SK-MEL-5 (cell line): ENCODE measurements at regions not wholly inside any gene's neighbourhood (a gene's known extent, or its start where the extent isn't known, plus 50 kb on each side); places are given as distances from the start of the nearest gene placed in this dataset.
"Not testable (repeated sequence)": the region's sequence is repeated elsewhere in the genome, so short reads cannot be mapped to it uniquely, and the experiment has no call there.

ENCODE experiments used
- DNase-seq: peaks from one replicate; pipeline ENCODE4 v3.0.0-alpha.2; 2016; ENCODE audit warnings: low read depth, low spot score
- in situ Hi-C: cut with HindIII; loops from 2 replicates; pipeline ENCODE4 v1.10.0; 2016; ENCODE audit warnings: low sequenced_read_pairs, high pct_unique_total_duplicates, low pct_unique_long_range_greater_than_20kb

DNA sequence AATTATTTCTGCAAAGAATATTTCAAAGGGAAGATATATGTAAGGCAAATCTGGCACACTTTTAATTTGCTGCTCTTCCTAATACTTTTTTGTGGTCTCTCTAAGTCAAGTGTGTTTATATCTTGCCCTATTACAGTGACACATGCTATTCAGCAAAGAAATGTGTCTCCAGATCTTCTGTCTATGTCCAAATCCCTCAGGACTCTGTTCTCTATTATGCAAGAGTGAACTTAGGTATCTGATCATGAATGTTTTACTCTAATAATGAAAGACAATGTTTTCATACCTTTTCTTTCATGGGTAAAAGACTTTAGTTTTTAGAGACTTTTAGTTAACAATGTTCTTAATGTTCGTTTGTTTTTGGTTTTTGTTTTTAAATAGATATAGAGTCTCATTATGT is 255.4 kb upstream of the DAB2 start:
- in situ Hi-C loops = no loop called here
- DNase-seq = no peak

DNA sequence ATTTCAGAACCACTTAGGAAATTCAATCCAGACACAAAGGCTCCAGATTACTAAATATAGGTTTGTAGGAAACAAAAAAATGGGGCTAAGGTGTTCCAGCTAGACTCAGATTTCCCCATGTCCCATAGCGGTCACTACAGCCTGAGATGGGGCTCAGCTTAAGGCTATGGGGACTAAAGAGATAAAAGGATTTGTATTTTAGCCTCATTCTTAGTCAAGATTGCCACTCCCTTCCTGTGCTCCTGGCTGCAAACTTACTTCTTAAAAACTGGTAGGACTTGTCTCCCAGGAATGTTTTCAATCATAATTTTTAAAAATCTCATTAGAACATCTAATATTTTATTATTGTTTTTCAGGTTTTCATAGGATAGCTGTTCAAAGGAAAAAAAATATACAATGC is 253.8 kb upstream of the DAB2 start:
- no peak for DNase-seq
- in situ Hi-C loops = no loop called here

DNA sequence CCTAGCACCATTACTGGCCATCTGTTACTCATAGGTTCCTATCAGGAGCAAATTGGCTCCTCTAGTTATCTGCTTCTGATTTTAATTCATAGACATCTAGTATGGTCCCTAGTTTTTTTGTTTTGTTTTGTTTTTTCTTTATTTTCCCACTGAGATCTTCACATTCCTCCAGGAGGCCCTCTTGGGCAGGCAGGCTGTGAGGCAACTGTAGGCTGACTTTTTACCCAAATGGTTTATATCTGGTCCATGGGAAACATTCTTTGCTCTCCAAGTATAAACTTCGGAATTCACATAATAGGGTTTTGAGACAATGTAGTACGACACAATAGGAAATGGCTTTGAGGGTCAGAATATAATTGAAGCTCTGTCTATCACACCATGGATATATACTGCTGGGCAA is 250.9 kb upstream of the DAB2 start:
- in situ Hi-C loops = no loop called here
- no peak for DNase-seq

DNA sequence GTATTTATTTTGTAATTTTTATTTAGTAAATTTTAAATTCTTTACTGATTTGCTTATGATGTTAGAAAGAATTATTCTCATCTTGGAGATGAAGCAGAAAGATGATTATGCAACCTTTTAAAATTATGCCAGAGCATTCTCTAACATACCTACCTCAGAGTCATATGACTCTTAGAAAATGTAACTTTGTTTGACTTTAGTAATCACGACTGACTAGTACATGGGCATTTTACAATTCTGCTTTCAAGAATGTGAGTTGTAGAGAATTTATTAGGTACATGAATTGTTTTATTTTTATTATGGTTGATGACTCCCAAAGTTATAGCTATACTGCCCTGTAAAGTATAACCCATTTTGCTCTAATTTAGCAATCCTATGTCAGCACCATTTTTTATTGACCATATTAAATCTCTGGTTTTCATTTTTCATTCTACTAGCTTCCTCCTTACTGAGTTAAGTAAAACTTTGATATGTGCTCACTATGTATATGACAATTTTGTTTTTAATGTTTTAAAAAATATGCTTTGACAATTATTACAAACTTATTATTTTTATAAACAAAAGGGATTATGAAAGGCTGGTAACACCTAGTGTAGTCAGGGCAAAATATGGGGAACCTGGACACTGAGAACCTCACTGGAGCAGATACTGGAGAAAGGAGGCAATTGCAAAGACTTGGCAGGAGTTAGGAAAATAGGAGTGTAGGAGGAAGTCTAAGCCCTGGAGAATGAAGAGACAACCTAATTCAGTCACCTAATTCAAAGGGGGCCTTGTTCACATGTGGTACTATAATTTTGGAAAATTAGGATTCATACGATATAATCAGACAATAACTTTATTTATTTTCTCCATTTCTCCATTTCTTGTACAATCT is 249.7 kb upstream of the DAB2 start:
- in situ Hi-C loops = no loop called here
- DNase-seq = no peak

DNA sequence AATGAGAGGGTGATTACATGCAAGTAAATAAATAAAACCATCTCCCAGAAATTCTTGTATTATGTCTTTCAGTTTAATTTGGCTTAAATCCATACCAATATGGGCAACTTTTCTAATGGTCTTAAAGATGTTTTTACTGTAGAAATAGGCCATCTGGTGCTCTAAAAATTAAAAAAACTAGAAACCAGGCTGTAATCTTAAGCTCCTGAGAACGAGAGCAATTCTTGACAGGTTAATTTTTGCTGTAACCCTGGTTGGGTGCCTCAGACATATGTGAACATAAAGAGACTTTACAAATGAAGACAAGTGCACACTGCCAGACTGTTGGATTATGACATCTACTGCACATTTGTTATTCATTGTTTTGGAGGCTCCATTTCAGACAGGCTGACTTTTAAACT is 246.8 kb upstream of the DAB2 start:
- in situ Hi-C loops = no loop called here
- DNase-seq = no peak

DNA sequence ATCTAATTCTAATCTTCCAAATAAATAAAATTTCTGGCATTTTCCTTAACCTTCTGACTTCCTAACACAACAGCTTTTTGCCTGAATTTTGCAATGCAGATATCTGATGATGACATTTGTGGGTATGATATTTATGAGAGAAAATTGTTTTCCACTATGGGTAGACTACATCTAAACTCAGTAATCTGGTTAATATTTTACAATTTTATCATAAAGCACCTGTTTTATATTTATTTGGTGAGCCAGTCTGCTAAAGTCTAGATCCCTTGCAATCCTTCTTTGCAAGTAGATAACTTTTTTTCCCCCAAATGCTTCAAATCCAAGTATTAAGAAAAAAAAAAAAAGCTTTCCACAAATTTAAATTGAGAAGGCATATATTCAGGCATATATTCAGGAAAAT is 246.2 kb upstream of the DAB2 start:
- in situ Hi-C loops = no loop called here

DNA sequence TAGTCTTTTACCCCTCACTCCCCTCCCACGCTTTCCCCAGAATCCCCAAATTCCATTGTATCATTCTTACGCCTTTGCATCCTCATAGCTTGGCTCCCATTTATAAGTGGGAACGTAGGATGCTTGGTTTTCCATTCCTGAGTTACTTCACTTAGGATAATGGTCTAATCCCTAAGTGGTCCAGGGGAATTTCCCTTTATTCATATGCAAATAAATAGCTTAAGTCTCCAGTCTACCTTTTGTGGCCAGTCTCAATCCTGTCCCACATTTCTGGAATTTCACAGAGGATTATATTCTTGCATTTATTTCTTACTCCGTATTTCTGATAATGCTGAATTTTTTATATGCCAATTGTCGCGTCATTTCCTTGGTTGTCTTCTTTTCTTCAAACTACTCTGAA is 245.6 kb upstream of the DAB2 start:
- in situ Hi-C loops = no loop called here
- DNase-seq = no peak

More for the DNA sequence above, 246.2 kb upstream of the DAB2 start:
- no peak for DNase-seq

DNA sequence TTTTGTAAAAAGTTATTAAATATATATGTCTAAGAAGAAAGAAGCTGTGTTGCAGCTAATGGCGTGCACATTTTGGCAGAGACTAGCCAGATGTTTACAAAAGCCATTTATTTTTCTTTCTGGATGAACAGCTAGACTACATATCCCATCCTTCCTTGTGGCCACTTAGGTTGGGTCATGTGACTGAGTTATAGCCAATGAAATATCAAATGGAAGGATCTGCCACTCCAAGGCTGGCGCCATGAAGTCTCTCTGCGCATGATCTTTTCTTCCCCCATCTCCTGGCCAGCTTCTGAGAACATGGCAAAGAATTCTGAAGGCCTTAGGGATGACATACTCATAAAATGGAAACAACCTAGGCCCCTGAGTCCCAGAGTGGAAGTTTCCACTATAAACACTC is 244.2 kb upstream of the DAB2 start:
- DNase-seq = no peak
- in situ Hi-C loops = no loop called here

DNA sequence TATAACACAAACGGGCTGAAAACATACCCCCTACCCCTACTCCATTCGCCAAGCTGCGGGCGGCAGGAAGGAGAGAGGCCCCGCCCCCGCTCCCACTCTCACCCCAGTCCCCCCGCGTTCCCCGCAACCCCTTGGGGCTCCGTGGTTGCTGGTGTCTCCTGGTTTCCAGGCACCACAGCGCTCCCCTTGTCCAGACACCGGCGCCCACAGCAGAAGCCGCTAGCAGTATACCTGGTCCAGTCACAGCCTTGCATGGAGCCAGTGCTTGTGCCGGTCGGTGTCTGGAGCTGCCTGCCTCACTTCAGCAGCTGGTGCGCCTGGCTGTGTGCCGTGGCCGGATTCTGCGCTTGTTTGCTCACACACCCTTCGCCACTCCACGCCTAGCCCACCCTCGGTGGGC is 240.5 kb upstream of the DAB2 start:
- no peak for DNase-seq
- in situ Hi-C loops = no loop called here

DNA sequence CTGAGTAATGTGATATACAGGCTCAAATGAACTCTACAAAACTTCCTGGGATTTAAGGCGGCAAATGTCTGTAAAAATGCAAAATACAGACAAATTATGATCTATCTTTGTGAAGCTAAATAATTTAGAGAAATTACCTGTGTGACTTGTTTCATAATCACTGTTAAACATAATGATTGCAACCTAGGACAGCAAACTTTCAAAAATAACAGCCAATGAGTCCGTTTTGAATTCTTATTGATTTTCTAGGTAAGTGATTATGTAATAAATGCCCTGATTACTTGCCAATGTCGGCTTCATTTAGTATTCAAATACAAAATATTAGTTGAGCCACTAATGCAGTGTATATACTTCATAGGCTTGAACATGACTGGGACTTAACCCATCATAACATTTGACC is 238.2 kb upstream of the DAB2 start:
- in situ Hi-C loops = no loop called here
- no peak for DNase-seq

DNA sequence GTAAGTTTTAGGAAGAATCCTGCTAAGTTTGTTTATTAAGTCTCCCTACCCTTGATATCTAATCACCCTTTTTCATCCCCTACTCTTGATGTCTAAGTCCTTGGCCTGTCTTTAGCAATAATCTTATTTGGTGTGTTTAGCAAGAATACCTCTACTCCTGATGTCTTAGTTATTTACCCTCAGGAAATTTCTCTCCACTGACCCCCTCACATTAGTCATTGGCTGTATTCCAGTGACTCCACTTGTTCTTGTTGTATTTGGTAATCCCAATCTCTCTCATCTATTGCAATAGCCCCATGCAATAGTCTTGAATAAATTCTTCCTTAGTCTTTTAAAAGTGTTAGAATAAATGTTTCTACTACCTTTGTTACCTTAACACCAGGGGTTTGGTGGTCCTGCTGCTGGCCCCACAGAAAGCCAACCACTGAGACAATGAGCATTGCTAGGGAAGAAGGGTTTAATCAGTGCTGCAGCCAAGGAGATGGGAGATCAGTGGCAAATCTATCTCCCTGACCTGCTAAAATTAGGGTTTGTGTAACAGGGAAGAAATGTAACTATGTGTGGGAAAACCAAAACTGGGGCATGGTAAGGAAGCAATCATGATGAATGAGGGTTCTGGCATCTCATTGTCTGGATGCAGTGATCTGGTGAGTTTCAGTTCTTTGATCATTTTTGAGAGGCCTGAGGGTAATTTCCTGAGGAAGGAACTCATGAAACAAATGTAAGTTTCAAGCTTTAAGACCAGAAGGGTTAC is 236.4 kb upstream of the DAB2 start:
- in situ Hi-C loops = no loop called here
- DNase-seq = peak; percentile 18

DNA sequence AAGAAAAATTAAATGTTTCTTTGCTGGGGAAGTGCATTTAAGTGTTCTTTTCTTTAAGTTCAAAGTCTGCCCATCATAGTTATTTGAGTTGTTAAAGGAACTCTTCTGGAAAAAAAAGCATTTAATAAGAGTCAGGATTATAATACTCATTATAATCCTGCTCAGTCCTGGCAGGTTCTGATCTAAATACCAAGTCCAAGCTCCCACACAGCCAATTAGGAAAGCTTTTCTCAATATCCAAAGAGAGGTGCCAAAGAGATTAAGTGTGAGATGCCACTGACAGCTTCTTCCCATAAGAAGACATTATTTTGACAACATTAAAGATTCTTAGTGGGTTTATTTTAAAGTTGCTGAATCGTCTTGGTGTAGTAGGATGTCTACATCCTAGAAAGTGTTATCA is 235.2 kb upstream of the DAB2 start:
- in situ Hi-C loops = no loop called here
- DNase-seq = no peak

DNA sequence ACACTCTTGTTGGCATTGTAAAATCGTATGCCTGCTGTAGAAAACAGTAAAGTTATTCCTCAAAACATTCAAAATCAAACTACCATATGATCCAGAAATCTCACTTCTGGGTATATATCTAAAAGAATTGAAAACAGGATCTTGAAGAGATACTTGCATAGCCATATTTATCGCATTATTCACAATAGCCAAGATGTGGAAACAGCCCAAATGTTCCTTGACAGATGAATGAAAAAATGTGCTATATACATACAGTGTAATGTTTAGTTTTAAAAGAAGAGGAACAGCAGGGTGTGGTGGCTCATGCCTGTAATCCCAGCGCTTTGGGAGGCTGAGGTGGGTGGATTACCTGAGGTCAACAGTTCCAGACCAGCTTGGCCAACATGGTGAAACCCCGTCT is 234.1 kb upstream of the DAB2 start:
- DNase-seq = no peak
- in situ Hi-C loops = no loop called here

DNA sequence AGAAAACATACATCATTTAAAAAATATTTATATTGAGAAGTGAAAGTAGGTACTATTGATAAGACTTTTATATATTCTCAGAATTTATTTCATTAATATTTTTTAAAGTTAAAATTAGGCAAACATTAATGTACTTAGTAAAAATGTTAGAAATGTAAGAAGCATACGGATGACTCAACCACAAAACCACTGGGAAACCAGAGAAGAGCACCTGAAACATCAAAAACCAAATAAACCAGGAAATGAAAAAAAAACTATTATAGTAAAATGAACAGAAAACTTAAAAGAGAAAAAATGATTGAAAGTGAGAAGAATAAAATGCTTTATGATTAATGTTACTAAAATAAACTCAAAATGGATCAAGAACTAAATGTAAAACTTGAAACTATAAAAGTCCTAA is 233.2 kb upstream of the DAB2 start:
- no peak for DNase-seq
- in situ Hi-C loops = no loop called here

DNA sequence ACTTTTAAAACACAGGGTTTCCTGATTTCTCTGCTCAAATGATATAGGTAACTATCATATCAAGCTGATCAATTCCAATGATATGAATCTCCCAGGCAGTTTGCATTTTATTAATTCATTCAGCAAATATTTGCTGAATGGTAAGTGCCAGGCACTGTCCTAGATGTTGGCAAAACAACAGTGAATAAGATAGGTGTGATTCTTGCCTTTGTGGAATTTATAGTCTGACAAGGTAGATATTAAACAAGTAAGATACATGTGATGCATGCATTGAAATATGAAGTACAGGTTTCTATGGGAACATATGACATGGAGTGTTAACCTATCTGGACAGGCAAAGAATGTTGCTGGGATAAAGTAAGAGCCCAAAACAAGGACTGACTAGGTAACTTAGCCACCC is 231.8 kb upstream of the DAB2 start:
- in situ Hi-C loops = no loop called here
- no peak for DNase-seq

DNA sequence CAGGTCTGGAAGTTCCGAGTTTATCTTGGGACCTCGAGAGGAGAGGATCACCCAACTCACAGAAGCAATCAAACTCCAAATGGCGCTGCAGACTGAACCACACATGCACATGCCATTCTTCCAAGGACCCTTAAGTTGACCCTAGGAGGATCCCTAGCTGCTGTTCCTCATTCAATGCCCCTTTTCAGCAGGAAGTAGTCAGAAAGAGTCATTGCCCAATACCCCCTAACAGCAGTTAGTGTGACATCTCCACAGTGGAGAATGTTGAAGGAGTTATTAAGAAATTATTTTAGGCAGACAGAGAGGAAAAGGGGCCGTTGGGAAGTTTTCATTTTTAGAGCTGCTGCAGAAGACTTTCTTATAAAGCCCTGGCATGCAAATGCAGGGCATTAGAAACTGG is 229.9 kb upstream of the DAB2 start:
- no peak for DNase-seq

DNA sequence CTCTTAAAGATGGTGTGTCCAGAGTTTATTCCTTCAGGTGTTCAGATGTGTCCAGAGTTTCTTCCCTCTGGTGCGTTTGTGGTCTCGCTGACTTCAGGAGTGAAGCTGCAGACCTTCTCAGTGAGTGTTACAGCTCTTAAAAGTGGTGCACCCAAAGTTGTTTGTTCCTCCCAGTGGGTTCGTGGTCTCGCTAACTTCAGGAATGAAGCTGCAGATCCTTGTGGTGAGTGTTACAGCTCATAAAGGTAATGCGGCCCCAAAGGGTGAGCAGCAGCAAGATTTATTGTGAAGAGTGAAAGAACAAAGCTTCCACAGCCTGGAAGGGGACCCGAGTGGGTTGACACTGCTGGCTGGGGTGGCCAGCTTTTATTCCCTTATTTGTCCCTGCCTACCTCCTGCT is 227.7 kb upstream of the DAB2 start:
- in situ Hi-C loops = not testable (repeated sequence)

More for the DNA sequence above, 229.9 kb upstream of the DAB2 start:
- in situ Hi-C loops = no loop called here

DNA sequence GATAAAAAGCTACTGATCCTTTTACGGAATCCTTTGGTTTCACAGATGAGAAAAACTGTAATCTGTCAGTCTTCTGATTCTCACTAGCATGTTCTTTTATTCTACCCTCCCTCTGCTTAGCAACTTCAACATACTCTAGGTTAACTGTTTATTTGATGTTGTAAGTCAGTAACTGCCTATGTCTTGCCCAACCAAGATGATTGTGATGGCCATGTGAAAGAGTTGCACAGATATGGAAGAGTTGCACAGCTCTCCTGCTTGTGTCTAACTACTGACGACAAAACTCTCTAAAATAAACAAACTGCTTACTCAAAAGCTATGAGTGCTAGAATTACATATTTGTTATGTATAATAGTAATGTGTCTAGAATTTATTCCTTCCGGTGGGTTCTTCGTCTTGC is 227.3 kb upstream of the DAB2 start:
- in situ Hi-C loops = no loop called here

More for the DNA sequence above, 227.7 kb upstream of the DAB2 start:
- not testable (repeated sequence) for DNase-seq

More for the DNA sequence above, 227.3 kb upstream of the DAB2 start:
- DNase-seq = no peak
